ENCODE measurements at regions not wholly inside any gene's neighbourhood (a gene's known extent, or its start where the extent isn't known, plus 50 kb on each side); places are given as distances from the start of the nearest gene placed in this dataset.

- no peak for ATAC-seq
- TF ChIP-seq TSHZ2 (CRISPR knock-in tag; IDR thresholded peaks at IDR 0.05), result no peak
- TF ChIP-seq ZNF70 (CRISPR knock-in tag; IDR thresholded peaks at IDR 0.05), result no peak
- TF ChIP-seq TOX (CRISPR knock-in tag; IDR thresholded peaks at IDR 0.05; ENCODE audit: borderline replicate concordance), result no peak
- TF ChIP-seq ARNTL (CRISPR knock-in tag; IDR thresholded peaks at IDR 0.05; ENCODE audit: borderline replicate concordance, low read depth), result no peak
- TF ChIP-seq OSR1 (CRISPR knock-in tag; IDR thresholded peaks at IDR 0.05), result no peak
- TF ChIP-seq GLIS3 (CRISPR knock-in tag; IDR thresholded peaks at IDR 0.05), result no peak
- TF ChIP-seq SNAI2 (CRISPR knock-in tag; IDR thresholded peaks at IDR 0.05), result no peak
- no peak for TF ChIP-seq PATZ1 (CRISPR knock-in tag; IDR thresholded peaks at IDR 0.05; ENCODE audit: borderline replicate concordance)
- no peak for TF ChIP-seq ZFP30 (CRISPR knock-in tag; IDR thresholded peaks at IDR 0.05)
- no peak for TF ChIP-seq ZNF8 (CRISPR knock-in tag; IDR thresholded peaks at IDR 0.05)
- TF ChIP-seq PPARA (CRISPR knock-in tag; IDR thresholded peaks at IDR 0.05; ENCODE audit: borderline replicate concordance), result no peak
- TF ChIP-seq ZFP3 (CRISPR knock-in tag; IDR thresholded peaks at IDR 0.05), result no peak
- TF ChIP-seq CSRNP3 (CRISPR knock-in tag; IDR thresholded peaks at IDR 0.05), result no peak
- no peak for TF ChIP-seq BACH2 (CRISPR knock-in tag; IDR thresholded peaks at IDR 0.05; ENCODE audit: borderline replicate concordance)
- TF ChIP-seq CREB5 (CRISPR knock-in tag; IDR thresholded peaks at IDR 0.05; ENCODE audit: low read depth), result no peak
- no peak for TF ChIP-seq ISL1 (CRISPR knock-in tag; IDR thresholded peaks at IDR 0.05)
- no peak for TF ChIP-seq TCF4 (CRISPR knock-in tag; IDR thresholded peaks at IDR 0.05; ENCODE audit: borderline replicate concordance)
- TF ChIP-seq ESRRG (CRISPR knock-in tag; IDR thresholded peaks at IDR 0.05), result no peak
- no peak for TF ChIP-seq CSDC2 (CRISPR knock-in tag; IDR thresholded peaks at IDR 0.05)
Measured at GRCh38 chr2:59733567-59733930, 819.9 kb downstream of the BCL11A start.

GRCh38 chr2:59732871-59733566 lies 820.4 kb downstream of the BCL11A start:
- no peak for TF ChIP-seq GLIS3 (CRISPR knock-in tag; IDR thresholded peaks at IDR 0.05)
- no peak for TF ChIP-seq TSHZ2 (CRISPR knock-in tag; IDR thresholded peaks at IDR 0.05)
- no peak for TF ChIP-seq TCF4 (CRISPR knock-in tag; IDR thresholded peaks at IDR 0.05; ENCODE audit: borderline replicate concordance)
- no peak for TF ChIP-seq ARNTL (CRISPR knock-in tag; IDR thresholded peaks at IDR 0.05; ENCODE audit: borderline replicate concordance, low read depth)
- TF ChIP-seq ZNF8 (CRISPR knock-in tag; IDR thresholded peaks at IDR 0.05), result no peak
- no peak for TF ChIP-seq ZFP30 (CRISPR knock-in tag; IDR thresholded peaks at IDR 0.05)
- TF ChIP-seq PPARA (CRISPR knock-in tag; IDR thresholded peaks at IDR 0.05; ENCODE audit: borderline replicate concordance), result no peak
- no peak for ATAC-seq
